ENCODE measurements at regions not wholly inside any gene's neighbourhood (a gene's known extent, or its start where the extent isn't known, plus 50 kb on each side); places are given as distances from the start of the nearest gene placed in this dataset.

- Histone ChIP-seq H3K36me3 (ENCODE audit: control insufficient read depth, insufficient read depth, low read length) (no peaks in the 10 kb centered on the region), H3K27me3 (ENCODE audit: control insufficient read depth, insufficient read depth, low read length) (no peaks in the 10 kb centered on the region), H3K9me3 (ENCODE audit: control insufficient read depth, insufficient read depth, low read depth, low read length) (no peaks in the 10 kb centered on the region), H3K4me3 (ENCODE audit: low read depth in 2 of 2, low read length in 2 of 2) (no peak overlapping the region), H3K27ac (ENCODE audit: low read length) (no peak overlapping the region), H3K4me1 (ENCODE audit: control insufficient read depth, insufficient read depth, low read length) (no peaks in the 10 kb centered on the region)
- no peak for TF ChIP-seq POLR2AphosphoS5 (IDR thresholded peaks at IDR 0.05; ENCODE audit: low read depth, low read length)
- TF ChIP-seq, protein P1, sequence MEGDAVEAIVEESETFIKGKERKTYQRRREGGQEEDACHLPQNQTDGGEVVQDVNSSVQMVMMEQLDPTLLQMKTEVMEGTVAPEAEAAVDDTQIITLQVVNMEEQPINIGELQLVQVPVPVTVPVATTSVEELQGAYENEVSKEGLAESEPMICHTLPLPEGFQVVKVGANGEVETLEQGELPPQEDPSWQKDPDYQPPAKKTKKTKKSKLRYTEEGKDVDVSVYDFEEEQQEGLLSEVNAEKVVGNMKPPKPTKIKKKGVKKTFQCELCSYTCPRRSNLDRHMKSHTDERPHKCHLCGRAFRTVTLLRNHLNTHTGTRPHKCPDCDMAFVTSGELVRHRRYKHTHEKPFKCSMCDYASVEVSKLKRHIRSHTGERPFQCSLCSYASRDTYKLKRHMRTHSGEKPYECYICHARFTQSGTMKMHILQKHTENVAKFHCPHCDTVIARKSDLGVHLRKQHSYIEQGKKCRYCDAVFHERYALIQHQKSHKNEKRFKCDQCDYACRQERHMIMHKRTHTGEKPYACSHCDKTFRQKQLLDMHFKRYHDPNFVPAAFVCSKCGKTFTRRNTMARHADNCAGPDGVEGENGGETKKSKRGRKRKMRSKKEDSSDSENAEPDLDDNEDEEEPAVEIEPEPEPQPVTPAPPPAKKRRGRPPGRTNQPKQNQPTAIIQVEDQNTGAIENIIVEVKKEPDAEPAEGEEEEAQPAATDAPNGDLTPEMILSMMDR (IDR thresholded peaks at IDR 0.05): no peak
- TF ChIP-seq SIN3A (IDR thresholded peaks at IDR 0.05; ENCODE audit: borderline replicate concordance, insufficient read depth, low read depth, low read length): no peak
- TF ChIP-seq TCF7L2 (IDR thresholded peaks at IDR 0.05; ENCODE audit: low read depth, low read length): no peak
- TF ChIP-seq, protein P2, sequence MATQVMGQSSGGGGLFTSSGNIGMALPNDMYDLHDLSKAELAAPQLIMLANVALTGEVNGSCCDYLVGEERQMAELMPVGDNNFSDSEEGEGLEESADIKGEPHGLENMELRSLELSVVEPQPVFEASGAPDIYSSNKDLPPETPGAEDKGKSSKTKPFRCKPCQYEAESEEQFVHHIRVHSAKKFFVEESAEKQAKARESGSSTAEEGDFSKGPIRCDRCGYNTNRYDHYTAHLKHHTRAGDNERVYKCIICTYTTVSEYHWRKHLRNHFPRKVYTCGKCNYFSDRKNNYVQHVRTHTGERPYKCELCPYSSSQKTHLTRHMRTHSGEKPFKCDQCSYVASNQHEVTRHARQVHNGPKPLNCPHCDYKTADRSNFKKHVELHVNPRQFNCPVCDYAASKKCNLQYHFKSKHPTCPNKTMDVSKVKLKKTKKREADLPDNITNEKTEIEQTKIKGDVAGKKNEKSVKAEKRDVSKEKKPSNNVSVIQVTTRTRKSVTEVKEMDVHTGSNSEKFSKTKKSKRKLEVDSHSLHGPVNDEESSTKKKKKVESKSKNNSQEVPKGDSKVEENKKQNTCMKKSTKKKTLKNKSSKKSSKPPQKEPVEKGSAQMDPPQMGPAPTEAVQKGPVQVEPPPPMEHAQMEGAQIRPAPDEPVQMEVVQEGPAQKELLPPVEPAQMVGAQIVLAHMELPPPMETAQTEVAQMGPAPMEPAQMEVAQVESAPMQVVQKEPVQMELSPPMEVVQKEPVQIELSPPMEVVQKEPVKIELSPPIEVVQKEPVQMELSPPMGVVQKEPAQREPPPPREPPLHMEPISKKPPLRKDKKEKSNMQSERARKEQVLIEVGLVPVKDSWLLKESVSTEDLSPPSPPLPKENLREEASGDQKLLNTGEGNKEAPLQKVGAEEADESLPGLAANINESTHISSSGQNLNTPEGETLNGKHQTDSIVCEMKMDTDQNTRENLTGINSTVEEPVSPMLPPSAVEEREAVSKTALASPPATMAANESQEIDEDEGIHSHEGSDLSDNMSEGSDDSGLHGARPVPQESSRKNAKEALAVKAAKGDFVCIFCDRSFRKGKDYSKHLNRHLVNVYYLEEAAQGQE (IDR thresholded peaks at IDR 0.05; ENCODE audit: insufficient read depth in 1 of 2, low read depth in 2 of 2, low read length in 1 of 2): no peak
- ATAC-seq: no peak
- BruUV-seq (replicated peaks): no TSS peak
- intact Hi-C loops (cut with micrococcal nuclease; ENCODE audit: unreplicated experiment): no loop called here
- CTCF ChIA-PET: no interaction called here
- POLR2A ChIA-PET: no interaction called here
- in situ Hi-C loops (cut with HindIII; ENCODE audit: low pct_unique_long_range_greater_than_20kb, low sequenced_read_pairs): no loop called here
- DNase-seq (ENCODE audit: low read depth, low spot score): no peak
Observed at GRCh38 chr15:69664572-69665571, 212.3 kb downstream of the RPLP1 start.

DNA sequence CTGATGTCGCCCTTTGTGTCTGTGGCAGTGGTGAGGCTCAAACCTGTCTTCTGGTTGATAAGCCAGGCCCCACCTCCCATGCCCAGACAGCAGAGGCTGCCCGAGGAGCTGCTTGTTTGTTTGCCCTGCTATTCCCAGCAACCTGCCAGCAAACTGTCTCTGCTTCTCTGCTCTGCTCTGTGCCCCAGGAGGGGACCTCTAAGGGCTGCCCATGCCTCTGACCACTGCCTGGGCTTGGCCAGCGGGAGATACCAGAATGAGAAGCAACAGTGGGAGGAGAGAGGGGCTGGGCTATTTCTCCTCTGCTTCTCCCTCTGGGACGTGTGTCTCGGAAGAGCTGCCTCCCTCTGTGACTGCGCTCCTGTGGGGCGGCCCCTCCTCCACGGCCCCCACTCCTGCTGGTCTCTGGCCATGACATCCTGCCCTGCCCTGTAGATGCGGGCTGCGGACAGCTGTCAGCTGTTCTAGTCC, 213.1 kb downstream of the RPLP1 start:
- no peaks in the 10 kb centered on the region for H3K9me3 ChIP-seq (ENCODE audit: control insufficient read depth, insufficient read depth, low read depth, low read length)
- TF ChIP-seq POLR2AphosphoS5 (IDR thresholded peaks at IDR 0.05; ENCODE audit: low read depth, low read length): no peak
- TF ChIP-seq, protein P2 (IDR thresholded peaks at IDR 0.05; ENCODE audit: insufficient read depth in 1 of 2, low read depth in 2 of 2, low read length in 1 of 2): no peak
- TF ChIP-seq TCF7L2 (IDR thresholded peaks at IDR 0.05; ENCODE audit: low read depth, low read length): no peak
- TF ChIP-seq, protein P1 (IDR thresholded peaks at IDR 0.05): no peak
- no peak for TF ChIP-seq SIN3A (IDR thresholded peaks at IDR 0.05; ENCODE audit: borderline replicate concordance, insufficient read depth, low read depth, low read length)
- no TSS peak for BruUV-seq (replicated peaks)
- intact Hi-C loops (cut with micrococcal nuclease; ENCODE audit: unreplicated experiment) (no loop called here), in situ Hi-C loops (cut with HindIII; ENCODE audit: low pct_unique_long_range_greater_than_20kb, low sequenced_read_pairs) (no loop called here)
- H3K27me3 ChIP-seq (ENCODE audit: control insufficient read depth, insufficient read depth, low read length): no peaks in the 10 kb centered on the region
- H3K27ac ChIP-seq (ENCODE audit: low read length): no peak overlapping the region
- DNase-seq (ENCODE audit: low read depth, low spot score) (no peak), ATAC-seq (no peak; the same call in 1 of the 2 replicates)
- H3K4me1 ChIP-seq (ENCODE audit: control insufficient read depth, insufficient read depth, low read length): no peaks in the 10 kb centered on the region
- ChIA-PET CTCF (no interaction called here), POLR2A (interaction anchor here (0.5 kb wide), 1 partner anchor 891 kb away, joined by 7 read pairs; no protein-coding TSS in a partner anchor)
- H3K4me3 ChIP-seq (ENCODE audit: low read depth in 2 of 2, low read length in 2 of 2): no peak overlapping the region
- H3K36me3 ChIP-seq (ENCODE audit: control insufficient read depth, insufficient read depth, low read length): no peaks in the 10 kb centered on the region
